GM12874 (cell line): ENCODE measurements at regions not wholly inside any gene's neighbourhood (a gene's known extent, or its start where the extent isn't known, plus 50 kb on each side); places are given as distances from the start of the nearest gene placed in this dataset.

Experiments used
- CTCF ChIP-seq: IDR thresholded peaks from 2 replicates; pipeline ENCODE4 v1.5.1; 2011; ENCODE audit warnings: low read depth, mild to moderate bottlenecking, control low read depth, low read length, moderate library complexity; ENCODE audit not compliant: insufficient read depth

GRCh38 chr1:22364764-22365163 is 86.9 kb upstream of the ZBTB40 start:
- TF ChIP-seq CTCF = no peak

GRCh38 chr1:22365331-22366295 is 86.0 kb upstream of the ZBTB40 start:
- TF ChIP-seq CTCF = no peak

- TF ChIP-seq CTCF = no peak
Measured at GRCh38 chr1:22366346-22366745, 85.3 kb upstream of the ZBTB40 start.

GRCh38 chr1:22368125-22368524 is 83.5 kb upstream of the ZBTB40 start:
- no peak for TF ChIP-seq CTCF

GRCh38 chr1:22369294-22370189 is 82.1 kb upstream of the ZBTB40 start:
- no peak for TF ChIP-seq CTCF

GRCh38 chr1:22370190-22370498 is 81.5 kb upstream of the ZBTB40 start:
- no peak for TF ChIP-seq CTCF

GRCh38 chr1:22371408-22371807 is 80.2 kb upstream of the ZBTB40 start:
- TF ChIP-seq CTCF = no peak
